RWPE1 (cell line): ENCODE measurements at regions not wholly inside any gene's neighbourhood (a gene's known extent, or its start where the extent isn't known, plus 50 kb on each side); places are given as distances from the start of the nearest gene placed in this dataset.

Source experiments
- CTCF ChIA-PET: fragments of 350-600 bp; sonication (Branson Sonifier 250); formaldehyde crosslinking; extraction: SDS; loops from one replicate; lab custom pipeline; 2021; lab: Yijun Ruan, JAX
- POLR2A ChIA-PET: fragments of 400-600 bp; formaldehyde crosslinking; extraction: SDS; loops from one replicate; lab custom pipeline; 2020; ENCODE audit warnings: antibody characterized with exemption; ENCODE audit not compliant: low non-redundant PET; lab: Yijun Ruan, JAX
- DNase-seq: peaks from one replicate; pipeline ENCODE4 v3.0.0; 2012; ENCODE audit warnings: low spot score
- H3K27ac ChIP-seq: fragments of 450-650 bp; 2 replicates; pipeline ENCODE4 v1.5.1; 2017
- CTCF ChIP-seq: fragments of 450-650 bp; conservative IDR thresholded peaks from 2 replicates; pipeline ENCODE4 v1.5.1; 2017; ENCODE audit warnings: low read depth, mild to moderate bottlenecking

GRCh38 chr13:106688940-106689339 is 121.0 kb upstream of the ARGLU1 start:
- CTCF ChIA-PET, result no interaction called here

GRCh38 chr13:106686163-106686562 is 118.2 kb upstream of the ARGLU1 start:
- ChIA-PET POLR2A (no interaction called here), CTCF (no interaction called here)
- no peak for DNase-seq
- H3K27ac ChIP-seq, result no peak overlapping the region
- no peak for TF ChIP-seq CTCF

More at GRCh38 chr13:106688940-106689339, 121.0 kb upstream of the ARGLU1 start:
- no peak for TF ChIP-seq CTCF
- H3K27ac ChIP-seq, result no peak overlapping the region
- POLR2A ChIA-PET, result no interaction called here
- no peak for DNase-seq

- H3K27ac ChIP-seq, result no peak overlapping the region
- no peak for TF ChIP-seq CTCF
- POLR2A ChIA-PET, result no interaction called here
- CTCF ChIA-PET, result no interaction called here
- no peak for DNase-seq
Observed at GRCh38 chr13:106685143-106685542, 117.2 kb upstream of the ARGLU1 start.

GRCh38 chr13:106683918-106684317 is 116.0 kb upstream of the ARGLU1 start:
- POLR2A ChIA-PET, result no interaction called here
- H3K27ac ChIP-seq, result no peak overlapping the region
- no peak for DNase-seq
- CTCF ChIA-PET, result no interaction called here
- no peak for TF ChIP-seq CTCF

GRCh38 chr13:106683179-106683578 is 115.2 kb upstream of the ARGLU1 start:
- H3K27ac ChIP-seq, result no peak overlapping the region
- ChIA-PET POLR2A (no interaction called here), CTCF (no interaction called here)
- DNase-seq, result no peak
- no peak for TF ChIP-seq CTCF

- no peak for TF ChIP-seq CTCF
- DNase-seq, result no peak
- ChIA-PET CTCF (no interaction called here), POLR2A (interaction anchor here (0.7 kb wide), 1 partner anchor 62 kb away, joined by 3 read pairs; no protein-coding TSS in a partner anchor)
- H3K27ac ChIP-seq, result no peak overlapping the region
Observed at GRCh38 chr13:106681997-106682396, 114.1 kb upstream of the ARGLU1 start.
